ENCODE measurements at regions not wholly inside any gene's neighbourhood (a gene's known extent, or its start where the extent isn't known, plus 50 kb on each side); places are given as distances from the start of the nearest gene placed in this dataset.

DNA sequence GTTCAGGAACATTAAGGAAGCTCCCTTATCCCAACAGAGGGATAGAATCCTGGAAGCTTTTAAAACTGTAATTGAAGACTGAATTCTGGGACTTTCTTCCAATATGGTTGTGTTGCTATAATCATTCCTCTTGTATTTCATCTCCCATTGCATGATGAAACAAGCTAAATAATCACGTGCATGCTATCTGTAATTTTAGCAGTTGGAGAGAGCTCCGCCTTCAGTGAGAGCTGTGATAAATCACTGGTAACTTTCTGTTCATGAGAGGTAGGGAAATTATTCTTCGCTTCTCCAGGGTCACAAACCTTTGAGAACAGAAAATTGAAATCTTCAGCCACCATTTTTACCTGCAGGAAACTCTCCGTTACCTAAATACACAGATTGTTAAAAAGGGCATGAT lies 530.2 kb downstream of the HTR7 start:
- no peak overlapping the region for H2AFZ ChIP-seq (ENCODE audit: insufficient read depth, low read depth, low read length, poor library complexity, severe bottlenecking)
- Mint-ChIP-seq H3K4me3 (no peak overlapping the region), H3K9me3 (ENCODE audit: insufficient read depth) (no peaks in the 10 kb centered on the region), H3K27ac (no peak overlapping the region), H3K27me3 (peaks cover 10% of the 10 kb centered on the region), H3K4me1 (no peaks in the 10 kb centered on the region)
- ATAC-seq (ENCODE audit: low read depth) (no peak), DNase-seq (no peak)
- CTCF ChIA-PET, result no interaction called here
- H3K4me2 ChIP-seq (replicated peaks; ENCODE audit: low read depth, low read length, poor library complexity, severe bottlenecking), result no peak overlapping the region
- no peaks in the 10 kb centered on the region for H3K27me3 ChIP-seq (replicated peaks in 1 of 4; ENCODE audit: control extremely low read depth in 1 of 4, control insufficient read depth in 3 of 4, insufficient read depth in 4 of 4, low read length in 3 of 4)
- no peak overlapping the region for H3K9ac ChIP-seq (ENCODE audit: low read length)
- no peak overlapping the region for H3K27ac ChIP-seq (ENCODE audit: low read length in 2 of 2)
- TF ChIP-seq EZH2 (IDR thresholded peaks at IDR 0.05; ENCODE audit: borderline replicate concordance, insufficient read depth, low read depth, low read length, poor library complexity, severe bottlenecking), result no peak
- TF ChIP-seq, protein P1, sequence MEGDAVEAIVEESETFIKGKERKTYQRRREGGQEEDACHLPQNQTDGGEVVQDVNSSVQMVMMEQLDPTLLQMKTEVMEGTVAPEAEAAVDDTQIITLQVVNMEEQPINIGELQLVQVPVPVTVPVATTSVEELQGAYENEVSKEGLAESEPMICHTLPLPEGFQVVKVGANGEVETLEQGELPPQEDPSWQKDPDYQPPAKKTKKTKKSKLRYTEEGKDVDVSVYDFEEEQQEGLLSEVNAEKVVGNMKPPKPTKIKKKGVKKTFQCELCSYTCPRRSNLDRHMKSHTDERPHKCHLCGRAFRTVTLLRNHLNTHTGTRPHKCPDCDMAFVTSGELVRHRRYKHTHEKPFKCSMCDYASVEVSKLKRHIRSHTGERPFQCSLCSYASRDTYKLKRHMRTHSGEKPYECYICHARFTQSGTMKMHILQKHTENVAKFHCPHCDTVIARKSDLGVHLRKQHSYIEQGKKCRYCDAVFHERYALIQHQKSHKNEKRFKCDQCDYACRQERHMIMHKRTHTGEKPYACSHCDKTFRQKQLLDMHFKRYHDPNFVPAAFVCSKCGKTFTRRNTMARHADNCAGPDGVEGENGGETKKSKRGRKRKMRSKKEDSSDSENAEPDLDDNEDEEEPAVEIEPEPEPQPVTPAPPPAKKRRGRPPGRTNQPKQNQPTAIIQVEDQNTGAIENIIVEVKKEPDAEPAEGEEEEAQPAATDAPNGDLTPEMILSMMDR (IDR thresholded peaks at IDR 0.05), result no peak
- intact Hi-C loops (cut with micrococcal nuclease), result no loop called here
- POLR2A ChIA-PET, result no interaction called here
- H4K20me1 ChIP-seq (ENCODE audit: control insufficient read depth, insufficient read depth, low read length, poor library complexity, severe bottlenecking), result no peaks in the 10 kb centered on the region
- H3K4me1 ChIP-seq (ENCODE audit: control insufficient read depth in 2 of 2, insufficient read depth in 2 of 2, low read length in 2 of 2), result no peaks in the 10 kb centered on the region
- no peaks in the 10 kb centered on the region for H3K9me3 ChIP-seq (ENCODE audit: control extremely low read depth in 1 of 3, control insufficient read depth in 2 of 3, insufficient read depth in 1 of 3, low read length in 2 of 3)
- no peak overlapping the region for H3K4me3 ChIP-seq (ENCODE audit: control extremely low read depth in 1 of 5, extremely low read depth in 1 of 5, insufficient read depth in 1 of 5, low read depth in 2 of 5, low read length in 4 of 5)
- WGBS (ENCODE audit: insufficient coverage), result no CpG with 5 or more reads among the region's 4 CpGs
- no peaks in the 10 kb centered on the region for H3K79me2 ChIP-seq (ENCODE audit: control insufficient read depth, insufficient read depth, low read length)
- no peaks in the 10 kb centered on the region for H3K36me3 ChIP-seq (replicated peaks in 1 of 2; ENCODE audit: control extremely low read depth in 1 of 2, control insufficient read depth in 1 of 2, extremely low read depth in 1 of 2, insufficient read depth in 2 of 2, low read length in 1 of 2)

DNA sequence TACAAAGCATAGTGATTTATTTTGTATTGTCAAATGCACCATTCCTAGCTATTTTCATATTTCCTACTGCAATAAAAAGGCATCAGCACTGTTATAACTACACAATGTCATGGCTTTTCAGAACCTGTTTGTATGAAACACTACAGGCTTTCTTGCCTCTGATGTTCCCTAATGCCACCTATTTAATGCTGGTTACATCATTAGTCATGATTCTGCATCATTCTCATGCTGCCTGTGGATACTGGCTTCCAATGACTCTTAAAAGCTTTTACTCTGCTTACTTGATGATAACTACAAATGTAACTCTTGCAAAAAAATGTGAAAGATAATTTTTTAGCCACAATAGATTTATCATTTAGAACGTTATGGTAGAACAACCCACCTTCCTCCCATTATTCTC lies 529.4 kb downstream of the HTR7 start:
- H3K9ac ChIP-seq (ENCODE audit: low read length), result no peak overlapping the region
- CTCF ChIA-PET, result no interaction called here
- H3K4me2 ChIP-seq (replicated peaks; ENCODE audit: low read depth, low read length, poor library complexity, severe bottlenecking), result no peak overlapping the region
- DNase-seq (no peak), ATAC-seq (ENCODE audit: low read depth) (no peak)
- H3K4me3 ChIP-seq (ENCODE audit: control extremely low read depth in 1 of 5, extremely low read depth in 1 of 5, insufficient read depth in 1 of 5, low read depth in 2 of 5, low read length in 4 of 5), result no peak overlapping the region
- intact Hi-C loops (cut with micrococcal nuclease), result no loop called here
- Mint-ChIP-seq H3K4me3 (no peak overlapping the region), H3K9me3 (ENCODE audit: insufficient read depth) (no peaks in the 10 kb centered on the region), H3K4me1 (no peaks in the 10 kb centered on the region), H3K27ac (no peak overlapping the region), H3K27me3 (peaks cover 16% of the 10 kb centered on the region)
- WGBS (ENCODE audit: insufficient coverage), result no CpG with 5 or more reads among the region's 1 CpG
- no peaks in the 10 kb centered on the region for H3K36me3 ChIP-seq (replicated peaks in 1 of 2; ENCODE audit: control extremely low read depth in 1 of 2, control insufficient read depth in 1 of 2, extremely low read depth in 1 of 2, insufficient read depth in 2 of 2, low read length in 1 of 2)
- H2AFZ ChIP-seq (ENCODE audit: insufficient read depth, low read depth, low read length, poor library complexity, severe bottlenecking), result no peak overlapping the region
- no peaks in the 10 kb centered on the region for H3K4me1 ChIP-seq (ENCODE audit: control insufficient read depth in 2 of 2, insufficient read depth in 2 of 2, low read length in 2 of 2)
- POLR2A ChIA-PET, result no interaction called here
- H3K79me2 ChIP-seq (ENCODE audit: control insufficient read depth, insufficient read depth, low read length), result no peaks in the 10 kb centered on the region
- no peaks in the 10 kb centered on the region for H3K9me3 ChIP-seq (ENCODE audit: control extremely low read depth in 1 of 3, control insufficient read depth in 2 of 3, insufficient read depth in 1 of 3, low read length in 2 of 3)
- TF ChIP-seq EZH2 (IDR thresholded peaks at IDR 0.05; ENCODE audit: borderline replicate concordance, insufficient read depth, low read depth, low read length, poor library complexity, severe bottlenecking), result no peak
- TF ChIP-seq, protein P1 (IDR thresholded peaks at IDR 0.05), result no peak
- H4K20me1 ChIP-seq (ENCODE audit: control insufficient read depth, insufficient read depth, low read length, poor library complexity, severe bottlenecking), result no peaks in the 10 kb centered on the region
- H3K27me3 ChIP-seq (replicated peaks in 1 of 4; ENCODE audit: control extremely low read depth in 1 of 4, control insufficient read depth in 3 of 4, insufficient read depth in 4 of 4, low read length in 3 of 4), result no peaks in the 10 kb centered on the region
- H3K27ac ChIP-seq (ENCODE audit: low read length in 2 of 2), result no peak overlapping the region

All from B cell (primary cell).